GM12892 (cell line): ENCODE measurements at regions not wholly inside any gene's neighbourhood (a gene's known extent, or its start where the extent isn't known, plus 50 kb on each side); places are given as distances from the start of the nearest gene placed in this dataset.

Experiments used
- POLR2A ChIP-seq: IDR thresholded peaks from 2 replicates; pipeline ENCODE4 v1.6.1; 2011; ENCODE audit warnings: low read depth, low read length, control low read depth
- POLR2AphosphoS5 ChIP-seq: IDR thresholded peaks from 2 replicates; pipeline ENCODE4 v1.6.1; 2011; ENCODE audit warnings: low read depth, low read length, control low read depth

DNA sequence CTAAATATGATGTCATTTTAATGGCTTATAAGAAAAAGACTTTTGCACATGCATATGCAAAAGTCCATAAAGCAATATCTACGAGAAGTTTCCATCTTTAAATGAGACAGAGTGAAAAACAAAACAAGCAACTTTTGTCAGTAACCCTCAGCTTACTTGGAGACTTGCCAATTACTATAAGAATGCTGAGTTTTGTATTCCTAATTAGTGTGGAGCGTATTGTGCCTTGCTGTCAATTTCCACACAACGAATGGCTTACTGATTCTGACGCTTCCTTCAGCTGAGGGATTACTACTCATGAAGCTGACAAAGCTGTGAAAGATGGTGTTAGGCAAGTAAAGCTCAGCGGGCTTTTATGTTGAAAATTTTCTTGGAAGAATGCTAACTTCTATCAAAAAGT is 440.4 kb upstream of the ADAMTS5 start:
- TF ChIP-seq POLR2AphosphoS5 (no peak), POLR2A (no peak)
